ENCODE measurements at regions not wholly inside any gene's neighbourhood (a gene's known extent, or its start where the extent isn't known, plus 50 kb on each side); places are given as distances from the start of the nearest gene placed in this dataset.
"Not testable (repeated sequence)": the region's sequence is repeated elsewhere in the genome, so short reads cannot be mapped to it uniquely, and the experiment has no call there.

- DNase-seq; H3K4me1 ChIP-seq (ENCODE audit: control insufficient read depth, insufficient read depth, low read length); H3K9me3 ChIP-seq (replicated peaks; ENCODE audit: control insufficient read depth, low read depth, low read length); H3K36me3 ChIP-seq (ENCODE audit: control insufficient read depth, insufficient read depth, low read length); H3K27ac ChIP-seq (ENCODE audit: low read length); H3K27me3 ChIP-seq (ENCODE audit: control insufficient read depth, insufficient read depth, low read length); H3K4me3 ChIP-seq (ENCODE audit: low read length): not testable (repeated sequence)
- no CpG with 5 or more reads among the region's 1 CpG for WGBS (ENCODE audit: insufficient coverage)
Measured at GRCh38 chr19:27419217-27419616, 1793.7 kb downstream of the UQCRFS1 start.

GRCh38 chr19:27393591-27393990 is 1819.4 kb downstream of the UQCRFS1 start:
- Histone ChIP-seq H3K36me3 (ENCODE audit: control insufficient read depth, insufficient read depth, low read length) (no peaks in the 10 kb centered on the region), H3K9me3 (replicated peaks; ENCODE audit: control insufficient read depth, low read depth, low read length) (peaks cover 31% of the 10 kb centered on the region), H3K27ac (ENCODE audit: low read length) (no peak overlapping the region), H3K27me3 (ENCODE audit: control insufficient read depth, insufficient read depth, low read length) (no peaks in the 10 kb centered on the region), H3K4me1 (ENCODE audit: control insufficient read depth, insufficient read depth, low read length) (no peaks in the 10 kb centered on the region), H3K4me3 (ENCODE audit: low read length) (no peak overlapping the region)
- no peak for DNase-seq
- 100% methylated on average over 1 of the region's 2 CpGs for WGBS (ENCODE audit: insufficient coverage)

- no peaks in the 10 kb centered on the region for H3K4me1 ChIP-seq (ENCODE audit: control insufficient read depth, insufficient read depth, low read length)
- H3K4me3 ChIP-seq (ENCODE audit: low read length): no peak overlapping the region
- DNase-seq: no peak
- H3K36me3 ChIP-seq (ENCODE audit: control insufficient read depth, insufficient read depth, low read length): no peaks in the 10 kb centered on the region
- no peaks in the 10 kb centered on the region for H3K27me3 ChIP-seq (ENCODE audit: control insufficient read depth, insufficient read depth, low read length)
- WGBS (ENCODE audit: insufficient coverage): 74% methylated on average over 5 of the region's 5 CpGs
- peaks cover 34% of the 10 kb centered on the region for H3K9me3 ChIP-seq (replicated peaks; ENCODE audit: control insufficient read depth, low read depth, low read length)
- H3K27ac ChIP-seq (ENCODE audit: low read length): no peak overlapping the region
Measured at GRCh38 chr19:27392027-27392632, 1820.8 kb downstream of the UQCRFS1 start.

- not testable (repeated sequence) for H3K4me1 ChIP-seq (ENCODE audit: control insufficient read depth, insufficient read depth, low read length); DNase-seq; H3K4me3 ChIP-seq (ENCODE audit: low read length); H3K36me3 ChIP-seq (ENCODE audit: control insufficient read depth, insufficient read depth, low read length); H3K27me3 ChIP-seq (ENCODE audit: control insufficient read depth, insufficient read depth, low read length); H3K27ac ChIP-seq (ENCODE audit: low read length)
- H3K9me3 ChIP-seq (replicated peaks; ENCODE audit: control insufficient read depth, low read depth, low read length): peaks cover 37% of the 10 kb centered on the region
- 20% methylated on average over 1 of the region's 5 CpGs for WGBS (ENCODE audit: insufficient coverage)
Measured at GRCh38 chr19:27379306-27379705, 1833.6 kb downstream of the UQCRFS1 start.

GRCh38 chr19:27369603-27370002 is 1843.3 kb downstream of the UQCRFS1 start:
- not testable (repeated sequence) for H3K27ac ChIP-seq (ENCODE audit: low read length); H3K4me3 ChIP-seq (ENCODE audit: low read length); H3K36me3 ChIP-seq (ENCODE audit: control insufficient read depth, insufficient read depth, low read length); H3K4me1 ChIP-seq (ENCODE audit: control insufficient read depth, insufficient read depth, low read length); H3K27me3 ChIP-seq (ENCODE audit: control insufficient read depth, insufficient read depth, low read length); DNase-seq
- peaks cover 39% of the 10 kb centered on the region for H3K9me3 ChIP-seq (replicated peaks; ENCODE audit: control insufficient read depth, low read depth, low read length)
- WGBS (ENCODE audit: insufficient coverage): 41% methylated on average over 2 of the region's 3 CpGs

- H3K27me3 ChIP-seq (ENCODE audit: control insufficient read depth, insufficient read depth, low read length); H3K4me1 ChIP-seq (ENCODE audit: control insufficient read depth, insufficient read depth, low read length); DNase-seq; H3K27ac ChIP-seq (ENCODE audit: low read length); H3K4me3 ChIP-seq (ENCODE audit: low read length); H3K36me3 ChIP-seq (ENCODE audit: control insufficient read depth, insufficient read depth, low read length): not testable (repeated sequence)
- WGBS (ENCODE audit: insufficient coverage): 78% methylated on average over 1 of the region's 5 CpGs
- peaks cover 55% of the 10 kb centered on the region for H3K9me3 ChIP-seq (replicated peaks; ENCODE audit: control insufficient read depth, low read depth, low read length)
Measured at GRCh38 chr19:27362438-27362837, 1850.5 kb downstream of the UQCRFS1 start.

GRCh38 chr19:27355581-27355980 is 1857.4 kb downstream of the UQCRFS1 start:
- not testable (repeated sequence) for H3K4me1 ChIP-seq (ENCODE audit: control insufficient read depth, insufficient read depth, low read length); DNase-seq; H3K36me3 ChIP-seq (ENCODE audit: control insufficient read depth, insufficient read depth, low read length); H3K4me3 ChIP-seq (ENCODE audit: low read length); H3K27ac ChIP-seq (ENCODE audit: low read length); H3K27me3 ChIP-seq (ENCODE audit: control insufficient read depth, insufficient read depth, low read length)
- peaks cover 60% of the 10 kb centered on the region for H3K9me3 ChIP-seq (replicated peaks; ENCODE audit: control insufficient read depth, low read depth, low read length)
- no CpG with 5 or more reads among the region's 4 CpGs for WGBS (ENCODE audit: insufficient coverage)
